GM23248 (cell line): ENCODE measurements at regions not wholly inside any gene's neighbourhood (a gene's known extent, or its start where the extent isn't known, plus 50 kb on each side); places are given as distances from the start of the nearest gene placed in this dataset.

Source experiments
- EZH2 ChIP-seq: fragments of 200-600 bp; sonication (generic); IDR thresholded peaks from 2 replicates; pipeline ENCODE4 v1.6.1; 2018; ENCODE audit warnings: antibody characterized with exemption, mild to moderate bottlenecking; ENCODE audit not compliant: insufficient read depth, poor library complexity, severe bottlenecking
- EZH2phosphoT487 ChIP-seq: fragments of 200-600 bp; sonication (generic); IDR thresholded peaks from 2 replicates; pipeline ENCODE4 v1.6.1; 2018; ENCODE audit warnings: antibody characterized with exemption, moderate library complexity, mild to moderate bottlenecking, low read depth; ENCODE audit not compliant: insufficient read depth

- no peak for TF ChIP-seq EZH2phosphoT487
- TF ChIP-seq EZH2: no peak
Measured at GRCh38 chr10:128945398-128945797, 521.6 kb upstream of the MGMT start.
